ENCODE measurements at regions not wholly inside any gene's neighbourhood (a gene's known extent, or its start where the extent isn't known, plus 50 kb on each side); places are given as distances from the start of the nearest gene placed in this dataset.

DNA sequence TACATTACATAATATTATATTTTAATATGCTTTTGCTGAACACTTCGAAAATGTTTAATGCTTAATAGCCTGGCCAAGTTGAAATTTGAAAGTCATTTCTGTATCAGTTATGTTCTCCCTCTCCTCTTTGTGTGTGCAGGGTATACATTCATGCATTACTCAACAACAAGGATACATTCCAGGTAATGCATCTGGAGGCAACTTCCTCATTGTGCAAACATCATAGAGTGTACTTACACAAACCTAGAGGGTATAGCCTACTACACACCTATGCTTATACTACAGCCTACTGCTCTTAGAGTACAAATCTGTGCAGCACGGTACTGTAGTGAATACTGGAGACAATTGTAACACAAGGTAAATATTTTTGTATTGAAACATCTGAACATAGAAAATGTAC, 407.3 kb downstream of the MRPL39 start:
- TF ChIP-seq CHD1 (IDR thresholded peaks at IDR 0.05; ENCODE audit: low read depth, low read length) (no peak), POLR2A (IDR thresholded peaks at IDR 0.05; ENCODE audit: low read depth, low read length) (no peak), FOS (IDR thresholded peaks at IDR 0.05; ENCODE audit: low read depth, low read length) (no peak), MXI1 (IDR thresholded peaks at IDR 0.05; ENCODE audit: borderline replicate concordance, low read depth, low read length) (no peak), MAZ (IDR thresholded peaks at IDR 0.05; ENCODE audit: borderline replicate concordance, low read depth, low read length) (no peak), BHLHE40 (IDR thresholded peaks at IDR 0.05; ENCODE audit: low read depth, low read length) (no peak), MAFK (IDR thresholded peaks at IDR 0.05; ENCODE audit: low read depth, low read length) (no peak), RCOR1 (IDR thresholded peaks at IDR 0.05; ENCODE audit: insufficient replicate concordance, low read length) (no peak), RAD21 (IDR thresholded peaks at IDR 0.05; ENCODE audit: low read length) (no peak), RFX5 (IDR thresholded peaks at IDR 0.05; ENCODE audit: low read depth, low read length) (no peak), CEBPB (IDR thresholded peaks at IDR 0.05; ENCODE audit: low read depth, low read length) (no peak)
- TF ChIP-seq, protein P1, sequence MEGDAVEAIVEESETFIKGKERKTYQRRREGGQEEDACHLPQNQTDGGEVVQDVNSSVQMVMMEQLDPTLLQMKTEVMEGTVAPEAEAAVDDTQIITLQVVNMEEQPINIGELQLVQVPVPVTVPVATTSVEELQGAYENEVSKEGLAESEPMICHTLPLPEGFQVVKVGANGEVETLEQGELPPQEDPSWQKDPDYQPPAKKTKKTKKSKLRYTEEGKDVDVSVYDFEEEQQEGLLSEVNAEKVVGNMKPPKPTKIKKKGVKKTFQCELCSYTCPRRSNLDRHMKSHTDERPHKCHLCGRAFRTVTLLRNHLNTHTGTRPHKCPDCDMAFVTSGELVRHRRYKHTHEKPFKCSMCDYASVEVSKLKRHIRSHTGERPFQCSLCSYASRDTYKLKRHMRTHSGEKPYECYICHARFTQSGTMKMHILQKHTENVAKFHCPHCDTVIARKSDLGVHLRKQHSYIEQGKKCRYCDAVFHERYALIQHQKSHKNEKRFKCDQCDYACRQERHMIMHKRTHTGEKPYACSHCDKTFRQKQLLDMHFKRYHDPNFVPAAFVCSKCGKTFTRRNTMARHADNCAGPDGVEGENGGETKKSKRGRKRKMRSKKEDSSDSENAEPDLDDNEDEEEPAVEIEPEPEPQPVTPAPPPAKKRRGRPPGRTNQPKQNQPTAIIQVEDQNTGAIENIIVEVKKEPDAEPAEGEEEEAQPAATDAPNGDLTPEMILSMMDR (conservative IDR thresholded peaks at IDR 0.05; ENCODE audit: low read depth, low read length) = no peak
- TF ChIP-seq, protein P2, sequence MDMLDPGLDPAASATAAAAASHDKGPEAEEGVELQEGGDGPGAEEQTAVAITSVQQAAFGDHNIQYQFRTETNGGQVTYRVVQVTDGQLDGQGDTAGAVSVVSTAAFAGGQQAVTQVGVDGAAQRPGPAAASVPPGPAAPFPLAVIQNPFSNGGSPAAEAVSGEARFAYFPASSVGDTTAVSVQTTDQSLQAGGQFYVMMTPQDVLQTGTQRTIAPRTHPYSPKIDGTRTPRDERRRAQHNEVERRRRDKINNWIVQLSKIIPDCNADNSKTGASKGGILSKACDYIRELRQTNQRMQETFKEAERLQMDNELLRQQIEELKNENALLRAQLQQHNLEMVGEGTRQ (IDR thresholded peaks at IDR 0.05; ENCODE audit: low read depth, low read length) = no peak
- TF ChIP-seq, protein P3, sequence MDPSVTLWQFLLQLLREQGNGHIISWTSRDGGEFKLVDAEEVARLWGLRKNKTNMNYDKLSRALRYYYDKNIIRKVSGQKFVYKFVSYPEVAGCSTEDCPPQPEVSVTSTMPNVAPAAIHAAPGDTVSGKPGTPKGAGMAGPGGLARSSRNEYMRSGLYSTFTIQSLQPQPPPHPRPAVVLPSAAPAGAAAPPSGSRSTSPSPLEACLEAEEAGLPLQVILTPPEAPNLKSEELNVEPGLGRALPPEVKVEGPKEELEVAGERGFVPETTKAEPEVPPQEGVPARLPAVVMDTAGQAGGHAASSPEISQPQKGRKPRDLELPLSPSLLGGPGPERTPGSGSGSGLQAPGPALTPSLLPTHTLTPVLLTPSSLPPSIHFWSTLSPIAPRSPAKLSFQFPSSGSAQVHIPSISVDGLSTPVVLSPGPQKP (IDR thresholded peaks at IDR 0.05; ENCODE audit: borderline replicate concordance, low read depth, low read length) = no peak

All from IMR-90 (cell line).